Retinal pigment epithelial cell (primary cell): ENCODE measurements at regions not wholly inside any gene's neighbourhood (a gene's known extent, or its start where the extent isn't known, plus 50 kb on each side); places are given as distances from the start of the nearest gene placed in this dataset.

ENCODE experiments used
- DNase-seq: peaks from one replicate; pipeline ENCODE4 v3.0.0-alpha.2; 2010; ENCODE audit warnings: low read depth
- H3K4me3 ChIP-seq: 2 replicates; pipeline ENCODE4 v1.5.1; 2011; ENCODE audit warnings: mild to moderate bottlenecking, low read length, control low read depth, moderate library complexity
- TF ChIP-seq, protein P1 (sequence below): conservative IDR thresholded peaks from 2 replicates; pipeline ENCODE4 v1.5.1; 2011; ENCODE audit warnings: low read depth, low read length, control low read depth, inconsistent platforms

DNA sequence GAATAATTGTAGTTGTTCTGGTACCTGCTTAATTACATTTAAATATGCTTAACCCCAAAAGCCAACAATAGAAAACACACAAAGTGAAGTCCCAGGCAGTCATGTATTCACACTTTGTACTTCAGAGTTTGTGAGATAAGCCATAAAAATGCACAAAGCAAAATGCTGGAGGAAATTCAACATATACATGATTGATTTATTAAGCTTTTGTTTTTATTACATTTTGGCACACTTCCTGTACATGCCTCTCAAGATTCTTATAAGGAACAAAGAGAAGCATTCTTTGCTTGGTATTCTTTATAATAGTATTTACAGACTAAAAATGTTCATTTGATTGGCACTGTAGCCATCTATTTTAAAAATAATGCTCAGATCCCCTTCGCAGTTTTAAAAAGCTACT lies 107.7 kb upstream of the ANK3 start:
- TF ChIP-seq, protein P1, sequence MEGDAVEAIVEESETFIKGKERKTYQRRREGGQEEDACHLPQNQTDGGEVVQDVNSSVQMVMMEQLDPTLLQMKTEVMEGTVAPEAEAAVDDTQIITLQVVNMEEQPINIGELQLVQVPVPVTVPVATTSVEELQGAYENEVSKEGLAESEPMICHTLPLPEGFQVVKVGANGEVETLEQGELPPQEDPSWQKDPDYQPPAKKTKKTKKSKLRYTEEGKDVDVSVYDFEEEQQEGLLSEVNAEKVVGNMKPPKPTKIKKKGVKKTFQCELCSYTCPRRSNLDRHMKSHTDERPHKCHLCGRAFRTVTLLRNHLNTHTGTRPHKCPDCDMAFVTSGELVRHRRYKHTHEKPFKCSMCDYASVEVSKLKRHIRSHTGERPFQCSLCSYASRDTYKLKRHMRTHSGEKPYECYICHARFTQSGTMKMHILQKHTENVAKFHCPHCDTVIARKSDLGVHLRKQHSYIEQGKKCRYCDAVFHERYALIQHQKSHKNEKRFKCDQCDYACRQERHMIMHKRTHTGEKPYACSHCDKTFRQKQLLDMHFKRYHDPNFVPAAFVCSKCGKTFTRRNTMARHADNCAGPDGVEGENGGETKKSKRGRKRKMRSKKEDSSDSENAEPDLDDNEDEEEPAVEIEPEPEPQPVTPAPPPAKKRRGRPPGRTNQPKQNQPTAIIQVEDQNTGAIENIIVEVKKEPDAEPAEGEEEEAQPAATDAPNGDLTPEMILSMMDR = no peak
- DNase-seq = peak; percentile 46

DNA sequence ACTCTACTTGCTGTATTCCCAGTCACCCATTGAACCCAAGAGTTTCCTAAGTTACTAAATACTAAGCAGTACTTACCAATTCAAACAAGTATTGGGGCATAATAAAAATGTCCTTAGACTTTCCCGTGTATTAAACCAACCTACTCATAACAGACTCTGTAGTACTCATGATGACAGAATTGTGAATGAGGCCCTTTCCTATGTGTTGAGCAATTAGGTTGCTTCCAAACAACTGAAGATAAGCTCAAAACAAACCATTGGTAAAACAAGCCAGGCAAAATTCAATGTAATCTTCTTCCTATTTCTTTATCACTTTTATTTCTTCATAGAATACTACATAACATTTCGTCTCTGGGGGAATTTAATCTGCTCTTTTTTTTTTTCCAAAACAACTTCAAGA lies 106.5 kb upstream of the ANK3 start:
- DNase-seq = no peak
- H3K4me3 ChIP-seq = no peak overlapping the region
- TF ChIP-seq, protein P1 = no peak

More for the DNA sequence above, 107.7 kb upstream of the ANK3 start:
- H3K4me3 ChIP-seq = no peak overlapping the region

DNA sequence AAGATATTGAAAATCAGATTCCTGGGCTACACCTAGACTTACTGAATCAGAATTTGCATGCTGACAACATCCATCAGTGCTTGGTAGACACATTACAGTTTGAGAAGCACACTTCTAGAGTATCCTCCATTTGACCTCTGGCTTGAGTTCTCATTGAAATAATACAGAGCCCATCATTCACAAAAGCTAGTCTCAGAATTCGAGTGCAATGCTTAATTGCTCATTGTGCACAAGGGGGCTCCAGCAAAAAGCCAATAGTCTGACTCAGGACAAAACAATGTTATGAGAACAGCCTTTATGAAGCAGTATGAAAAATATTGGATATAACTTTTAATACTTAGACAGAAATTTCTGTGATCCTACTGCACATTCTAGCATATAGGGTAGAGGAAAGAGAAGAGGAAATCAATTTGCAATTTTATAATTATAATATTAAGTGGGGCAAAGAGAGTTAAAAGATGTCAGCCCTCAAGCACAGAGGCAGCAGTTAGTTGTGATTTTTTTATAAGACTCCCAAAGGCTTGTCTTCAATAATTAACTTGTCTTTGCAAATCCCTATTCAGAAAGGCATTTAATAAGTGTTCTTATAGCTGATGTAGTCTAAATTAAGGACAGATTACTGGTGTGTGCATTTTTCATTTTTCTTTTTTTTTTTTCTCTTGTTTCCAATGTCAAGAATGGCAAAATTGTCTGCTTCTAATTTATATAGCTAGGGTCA lies 105.8 kb upstream of the ANK3 start:
- DNase-seq = no peak
- H3K4me3 ChIP-seq = no peak overlapping the region
- TF ChIP-seq, protein P1 = peak; percentile 38

DNA sequence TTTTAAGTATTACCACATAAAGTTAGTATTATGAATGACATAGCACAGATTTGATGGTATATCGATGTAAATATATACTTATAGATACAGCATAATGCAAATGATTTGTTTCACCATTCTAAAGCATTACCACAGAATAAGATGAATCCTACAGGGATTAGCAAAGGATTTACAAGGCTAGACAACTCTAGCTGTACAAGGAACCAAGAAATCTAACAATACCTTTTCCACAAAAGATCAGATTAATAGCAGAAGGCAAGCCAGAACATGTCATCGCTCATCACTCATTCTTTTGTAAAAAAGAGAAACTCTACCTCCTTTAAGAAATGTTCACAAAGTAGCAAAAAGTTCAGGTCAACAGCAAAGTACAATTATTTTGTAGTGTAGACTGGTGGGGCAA lies 105.1 kb upstream of the ANK3 start:
- no peak for DNase-seq
- no peak overlapping the region for H3K4me3 ChIP-seq
- TF ChIP-seq, protein P1 = no peak

DNA sequence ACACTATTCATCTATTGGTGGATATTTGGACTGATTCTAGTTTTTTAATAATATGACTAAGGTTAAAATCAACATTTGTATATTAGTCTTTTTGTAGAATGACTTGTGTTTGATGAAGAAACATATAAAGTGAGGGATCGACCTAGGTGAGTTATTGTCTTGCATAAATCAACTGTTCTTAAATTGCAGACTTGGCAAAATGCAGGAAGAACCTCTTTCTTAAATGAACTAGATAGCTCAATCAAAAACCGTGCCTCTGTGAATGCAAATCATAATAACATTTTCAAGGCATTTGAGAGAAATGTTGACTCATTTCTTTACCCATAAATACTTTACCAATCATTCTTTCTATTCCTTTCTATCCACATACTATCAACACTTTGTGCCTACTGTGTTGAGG lies 101.5 kb upstream of the ANK3 start:
- DNase-seq = no peak
- H3K4me3 ChIP-seq = no peak overlapping the region
- TF ChIP-seq, protein P1 = no peak

DNA sequence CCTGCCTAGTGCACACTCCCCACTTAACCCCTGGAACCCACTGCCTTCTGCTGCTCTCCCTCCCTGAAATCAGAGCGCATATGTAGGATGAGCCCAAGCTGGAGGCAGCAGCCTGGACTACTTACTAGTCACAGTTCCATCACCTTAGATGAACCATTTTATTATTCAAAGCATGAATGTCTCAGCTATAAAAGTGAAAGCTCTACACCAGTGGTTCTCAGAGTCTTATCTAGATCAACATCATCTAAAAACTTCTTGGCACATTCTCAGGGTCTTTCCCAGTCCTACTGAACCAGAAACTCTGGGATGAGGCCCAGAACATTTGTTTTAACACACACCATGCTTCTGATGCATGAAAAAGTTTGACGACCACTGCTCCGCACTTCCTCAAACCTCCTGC lies 100.3 kb upstream of the ANK3 start:
- no peak for DNase-seq
- no peak overlapping the region for H3K4me3 ChIP-seq
- TF ChIP-seq, protein P1 = no peak

DNA sequence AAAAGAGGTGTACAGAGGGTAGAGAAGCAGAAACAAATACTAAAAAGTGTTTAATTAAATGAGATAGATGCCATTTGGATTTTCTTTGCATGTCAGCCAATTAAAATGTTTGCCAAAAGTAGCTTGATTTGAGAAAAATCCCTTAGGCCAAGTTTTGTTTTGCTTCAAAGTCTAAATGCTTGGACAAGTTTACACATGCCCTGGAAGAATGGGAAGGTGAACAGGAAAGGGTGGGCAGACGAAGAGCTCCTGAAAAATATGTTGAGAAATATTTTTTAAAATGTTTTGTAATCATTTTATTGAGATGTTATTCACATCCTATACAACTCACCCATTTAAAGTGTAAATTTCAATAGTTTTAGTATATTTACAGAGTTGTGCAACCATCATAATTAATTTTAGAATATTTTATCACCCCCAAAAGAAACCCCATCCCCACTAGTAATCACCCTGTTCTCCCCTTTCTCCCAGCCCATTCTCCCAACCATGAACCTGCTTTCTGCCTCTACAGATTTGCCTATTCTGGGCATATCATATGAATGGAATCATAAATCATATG lies 98.5 kb upstream of the ANK3 start:
- no peak for DNase-seq
- TF ChIP-seq, protein P1 = no peak
- no peak overlapping the region for H3K4me3 ChIP-seq
